ENCODE measurements at regions not wholly inside any gene's neighbourhood (a gene's known extent, or its start where the extent isn't known, plus 50 kb on each side); places are given as distances from the start of the nearest gene placed in this dataset.

GRCh38 chr6:105691081-105691480 is 288.2 kb upstream of the PREP start:
- H3K9ac ChIP-seq (replicated peaks; ENCODE audit: extremely low read depth, insufficient read depth, low read length), result no peak overlapping the region
- TF ChIP-seq EZH2 (IDR thresholded peaks at IDR 0.05; ENCODE audit: borderline replicate concordance, low read depth, low read length, severe bottlenecking) (no peak), POLR2A (IDR thresholded peaks at IDR 0.05; ENCODE audit: low read depth, low read length) (no peak), MAX (IDR thresholded peaks at IDR 0.05; ENCODE audit: insufficient read depth, insufficient read length) (no peak), CTCF (IDR thresholded peaks at IDR 0.05; ENCODE audit: extremely low read depth in 1 of 2, insufficient read depth in 1 of 2, low read depth in 1 of 2, low read length in 2 of 2) (no peak), GATA2 (IDR thresholded peaks at IDR 0.05; ENCODE audit: insufficient read depth, insufficient read length, low read depth, low read length) (no peak), POLR2AphosphoS5 (IDR thresholded peaks at IDR 0.05; ENCODE audit: insufficient read depth, low read depth, low read length) (no peak), FOS (IDR thresholded peaks at IDR 0.05; ENCODE audit: borderline replicate concordance, insufficient read depth, low read length) (no peak), MYC (IDR thresholded peaks at IDR 0.05; ENCODE audit: low read depth, low read length) (no peak), JUN (IDR thresholded peaks at IDR 0.05; ENCODE audit: borderline replicate concordance, insufficient read depth, insufficient read length, low read depth) (no peak)
- no peaks in the 10 kb centered on the region for H3K9me1 ChIP-seq (replicated peaks; ENCODE audit: control insufficient read depth, extremely low read depth, insufficient read depth, low read length)
- H3K9me3 ChIP-seq (replicated peaks; ENCODE audit: control insufficient read depth, insufficient read depth, low read length), result no peaks in the 10 kb centered on the region
- no peaks in the 10 kb centered on the region for H3K79me2 ChIP-seq (ENCODE audit: control insufficient read depth, insufficient read depth, low read length)
- ChIA-PET CTCF (no interaction called here), POLR2A (no interaction called here)
- no peak overlapping the region for H3K4me3 ChIP-seq (replicated peaks in 1 of 3; ENCODE audit: insufficient read depth in 1 of 3, low read depth in 1 of 3, low read length in 3 of 3)
- H3K27me3 ChIP-seq (ENCODE audit: control insufficient read depth in 2 of 2, insufficient read depth in 2 of 2, low read length in 2 of 2), result no peaks in the 10 kb centered on the region
- DNase-seq (ENCODE audit: low read depth, low spot score) (no peak), FAIRE-seq (no peak)
- BruUV-seq (replicated peaks), result no TSS peak
- dilution Hi-C loops (cut with MboI; ENCODE audit: extremely low pct_ligation_motif_present, low sequenced_read_pairs) (no loop called here), intact Hi-C loops (cut with micrococcal nuclease) (no loop called here)
- H3K36me3 ChIP-seq (ENCODE audit: control insufficient read depth in 2 of 2, extremely low read depth in 1 of 2, insufficient read depth in 2 of 2, low read length in 2 of 2), result no peaks in the 10 kb centered on the region
- no peak overlapping the region for H3K27ac ChIP-seq (ENCODE audit: insufficient read depth, low read depth, low read length)
- no peaks in the 10 kb centered on the region for H4K20me1 ChIP-seq (replicated peaks; ENCODE audit: control insufficient read depth, extremely low read depth, insufficient read depth, low read length)
- H2AFZ ChIP-seq (ENCODE audit: low read depth, low read length), result no peak overlapping the region
- H3K4me1 ChIP-seq (ENCODE audit: control insufficient read depth, extremely low read depth, insufficient read depth, low read length), result no peaks in the 10 kb centered on the region
- H3K4me2 ChIP-seq (ENCODE audit: insufficient read depth, low read length), result no peak overlapping the region
